ENCODE measurements at regions not wholly inside any gene's neighbourhood (a gene's known extent, or its start where the extent isn't known, plus 50 kb on each side); places are given as distances from the start of the nearest gene placed in this dataset.

GRCh38 chr20:40016890-40017289, 672.1 kb downstream of the MAFB start:
- TF ChIP-seq EZH2phosphoT487 (IDR thresholded peaks at IDR 0.05; ENCODE audit: insufficient read depth, low read depth) (no peak), EZH2 (IDR thresholded peaks at IDR 0.05; ENCODE audit: insufficient read depth, poor library complexity, severe bottlenecking) (no peak)
